GM23338 (cell line): ENCODE measurements at regions not wholly inside any gene's neighbourhood (a gene's known extent, or its start where the extent isn't known, plus 50 kb on each side); places are given as distances from the start of the nearest gene placed in this dataset.

Experiments
- ATAC-seq: fragments of 200-7000 bp; cut with Tn5 transposase; 3 replicates; pipeline ENCODE4 v1.9.1; 2020
- DNase-seq: peaks from one replicate; pipeline ENCODE4 v3.0.0-alpha.2; 2015; ENCODE audit warnings: low spot score
- H2AFZ ChIP-seq: fragments of 200-600 bp; sonication (generic); 2 replicates; pipeline ENCODE4 v1.8.0; 2016; ENCODE audit warnings: antibody characterized with exemption, mild to moderate bottlenecking, moderate library complexity
- H3F3A ChIP-seq: fragments of 200-600 bp; sonication (generic); replicated peaks from 2 replicates; pipeline ENCODE4 v1.8.0; 2017; ENCODE audit warnings: antibody characterized with exemption, mixed run types, low read depth
- H3K27ac ChIP-seq: fragments of 200-600 bp; sonication (generic); 2 replicates; pipeline ENCODE4 v1.6.1; 2016; ENCODE audit warnings: low read depth
- H3K27me3 ChIP-seq: fragments of 200-600 bp; sonication (generic); 2 replicates; pipeline ENCODE4 v1.8.0; 2016; ENCODE audit warnings: mild to moderate bottlenecking, mixed run types, moderate library complexity; ENCODE audit not compliant: insufficient read depth
- H3K36me3 ChIP-seq: fragments of 200-600 bp; sonication (generic); 2 replicates; pipeline ENCODE4 v1.8.0; 2016; ENCODE audit warnings: mild to moderate bottlenecking; ENCODE audit not compliant: insufficient read depth
- H3K4me1 ChIP-seq: fragments of 200-600 bp; sonication (generic); 2 replicates; pipeline ENCODE4 v1.8.0; 2016; ENCODE audit warnings: mild to moderate bottlenecking, moderate library complexity; ENCODE audit not compliant: insufficient read depth
- H3K4me2 ChIP-seq: fragments of 200-600 bp; sonication (generic); 2 replicates; pipeline ENCODE4 v1.7.1; 2017; ENCODE audit warnings: mixed run types
- H3K4me3 ChIP-seq: fragments of 200-600 bp; sonication (generic); 2 replicates; pipeline ENCODE4 v1.6.1; 2016; ENCODE audit warnings: mixed run types
- H3K79me2 ChIP-seq: fragments of 200-600 bp; sonication (generic); replicated peaks from 2 replicates; pipeline ENCODE4 v1.8.0; 2017; ENCODE audit warnings: mild to moderate bottlenecking; ENCODE audit not compliant: insufficient read depth
- H3K9me2 ChIP-seq: fragments of 200-600 bp; sonication (generic); 2 replicates; pipeline ENCODE4 v1.8.0; 2017; ENCODE audit not compliant: insufficient read depth
- H4K20me1 ChIP-seq: fragments of 200-600 bp; sonication (generic); replicated peaks from 2 replicates; pipeline ENCODE4 v1.8.0; 2017; ENCODE audit warnings: mild to moderate bottlenecking; ENCODE audit not compliant: insufficient read depth
- H3K27ac Mint-ChIP-seq: 2 replicates; pipeline ENCODE4 v1.8.0; 2020; ENCODE audit warnings: inconsistent platforms, mild to moderate bottlenecking, moderate library complexity, mixed read lengths
- H3K27me3 Mint-ChIP-seq: 3 replicates; pipeline ENCODE4 v1.8.0; 2022; ENCODE audit warnings: low read depth, mild to moderate bottlenecking, moderate library complexity, mixed read lengths, inconsistent platforms; ENCODE audit not compliant: insufficient read depth, poor library complexity
- H3K36me3 Mint-ChIP-seq: 3 replicates; pipeline ENCODE4 v1.8.0; 2021; ENCODE audit warnings: low read depth, mild to moderate bottlenecking, inconsistent platforms, moderate library complexity, mixed read lengths
- H3K4me1 Mint-ChIP-seq: 3 replicates; pipeline ENCODE4 v1.8.0; 2020; ENCODE audit warnings: mild to moderate bottlenecking, inconsistent platforms, mixed read lengths
- H3K4me3 Mint-ChIP-seq: 3 replicates; pipeline ENCODE4 v1.8.0; 2021; ENCODE audit warnings: moderate library complexity, mild to moderate bottlenecking, inconsistent platforms, mixed read lengths
- H3K9me3 Mint-ChIP-seq: 3 replicates; pipeline ENCODE4 v1.8.0; 2020; ENCODE audit warnings: moderate library complexity, mild to moderate bottlenecking, inconsistent platforms, mixed read lengths
- CREB1 ChIP-seq: fragments of 250-450 bp; sonication (Bioruptor Pico); IDR thresholded peaks from 2 replicates; pipeline ENCODE4 v1.5.0; 2020; ENCODE audit warnings: low read depth, mild to moderate bottlenecking, moderate library complexity
- CTCF ChIP-seq, 2 experiments: fragments of 200-600 bp in 1 of 2; sonication (generic) in 1 of 2; conservative IDR thresholded peaks; 2 replicates each; pipeline versions ENCODE4 v1.5.1 to v1.6.1; 2016 to 2017; ENCODE audit warnings: antibody characterized with exemption in 2 of 2, low read depth in 2 of 2, mild to moderate bottlenecking in 2 of 2, moderate library complexity in 1 of 2
- EZH2 ChIP-seq: fragments of 200-600 bp; sonication (generic); IDR thresholded peaks from one replicate; pipeline ENCODE4 v1.8.0; 2017; ENCODE audit warnings: antibody characterized with exemption, mild to moderate bottlenecking, low read depth; ENCODE audit not compliant: unreplicated experiment
- EZH2phosphoT487 ChIP-seq: fragments of 200-600 bp; sonication (generic); IDR thresholded peaks from one replicate; pipeline ENCODE4 v1.8.1; 2018; ENCODE audit warnings: antibody characterized with exemption; ENCODE audit not compliant: unreplicated experiment
- JUNB ChIP-seq: IDR thresholded peaks from one replicate; pipeline ENCODE4 v1.6.1; 2016; ENCODE audit warnings: antibody characterized with exemption; ENCODE audit not compliant: unreplicated experiment
- NANOG ChIP-seq: IDR thresholded peaks from 2 replicates; pipeline ENCODE4 v1.6.1; 2016; ENCODE audit warnings: antibody characterized with exemption, borderline replicate concordance
- POLR2AphosphoS5 ChIP-seq: IDR thresholded peaks from 2 replicates; pipeline ENCODE4 v1.6.1; 2016; ENCODE audit warnings: antibody characterized with exemption, low read depth
- REST ChIP-seq: IDR thresholded peaks from one replicate; pipeline ENCODE4 v1.6.1; 2018; ENCODE audit warnings: antibody characterized with exemption; ENCODE audit not compliant: unreplicated experiment
- STAT1 ChIP-seq: IDR thresholded peaks from one replicate; pipeline ENCODE4 v1.6.1; 2016; ENCODE audit warnings: antibody characterized with exemption; ENCODE audit not compliant: unreplicated experiment
- ZNF114 ChIP-seq: fragments of 250-450 bp; sonication (Bioruptor Pico); IDR thresholded peaks from 2 replicates; pipeline ENCODE4 v1.5.0; 2020; ENCODE audit warnings: mild to moderate bottlenecking, moderate library complexity
- ZNF331 ChIP-seq: fragments of 250-450 bp; sonication (Bioruptor Pico); IDR thresholded peaks from 2 replicates; pipeline ENCODE4 v1.5.0; 2020; ENCODE audit warnings: low read depth, mild to moderate bottlenecking, moderate library complexity
- ZNF462 ChIP-seq: fragments of 250-450 bp; sonication (Bioruptor Pico); IDR thresholded peaks from 2 replicates; pipeline ENCODE4 v1.5.0; 2020; ENCODE audit warnings: mild to moderate bottlenecking, moderate library complexity
- TF ChIP-seq, protein P1 (sequence below): IDR thresholded peaks from 2 replicates; pipeline ENCODE4 v1.6.1; 2016; ENCODE audit warnings: antibody characterized with exemption

DNA sequence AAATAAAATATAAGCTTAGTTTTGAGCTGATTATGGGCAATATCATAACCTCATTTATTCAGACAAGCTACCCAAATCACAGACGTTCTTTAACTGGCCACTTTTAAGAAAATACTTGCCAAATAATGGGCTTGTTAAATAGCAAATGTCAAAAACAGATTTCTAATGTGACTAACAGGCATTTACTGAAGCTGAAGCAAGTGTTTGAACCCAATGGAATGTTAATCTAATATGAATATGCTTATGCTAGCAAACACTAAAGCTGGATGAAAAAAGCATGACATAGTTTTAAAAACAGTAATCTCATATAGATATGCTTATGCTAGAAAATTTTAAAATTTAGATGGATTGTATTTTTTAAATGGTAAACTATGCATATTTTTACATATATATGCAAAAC, 411.6 kb upstream of the PTGER4 start:
- no peaks in the 10 kb centered on the region for H3K36me3 ChIP-seq
- TF ChIP-seq JUNB (no peak), POLR2AphosphoS5 (no peak), EZH2 (no peak), REST (no peak), EZH2phosphoT487 (no peak), STAT1 (no peak), CTCF (conservative IDR thresholded peaks at IDR 0.05; ENCODE audit: low read depth in 2 of 2) (no peak), ZNF462 (no peak), ZNF114 (CRISPR knock-in tag) (no peak), NANOG (no peak), CREB1 (CRISPR knock-in tag) (no peak), ZNF331 (CRISPR knock-in tag) (no peak)
- TF ChIP-seq, protein P1, sequence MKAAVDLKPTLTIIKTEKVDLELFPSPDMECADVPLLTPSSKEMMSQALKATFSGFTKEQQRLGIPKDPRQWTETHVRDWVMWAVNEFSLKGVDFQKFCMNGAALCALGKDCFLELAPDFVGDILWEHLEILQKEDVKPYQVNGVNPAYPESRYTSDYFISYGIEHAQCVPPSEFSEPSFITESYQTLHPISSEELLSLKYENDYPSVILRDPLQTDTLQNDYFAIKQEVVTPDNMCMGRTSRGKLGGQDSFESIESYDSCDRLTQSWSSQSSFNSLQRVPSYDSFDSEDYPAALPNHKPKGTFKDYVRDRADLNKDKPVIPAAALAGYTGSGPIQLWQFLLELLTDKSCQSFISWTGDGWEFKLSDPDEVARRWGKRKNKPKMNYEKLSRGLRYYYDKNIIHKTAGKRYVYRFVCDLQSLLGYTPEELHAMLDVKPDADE = no peak
- H3K4me1 Mint-ChIP-seq = peaks cover 2% of the 10 kb centered on the region; the same call in 1 of the 3 replicates

More for the DNA sequence above, 411.6 kb upstream of the PTGER4 start:
- no peaks in the 10 kb centered on the region for H3K79me2 ChIP-seq
- no peak overlapping the region for H3K27ac Mint-ChIP-seq
- no peaks in the 10 kb centered on the region for H3K27me3 Mint-ChIP-seq
- no peaks in the 10 kb centered on the region for H3K4me1 ChIP-seq
- no peaks in the 10 kb centered on the region for H3K27me3 ChIP-seq
- H2AFZ ChIP-seq = no peak overlapping the region
- no peaks in the 10 kb centered on the region for H3K36me3 Mint-ChIP-seq
- no peaks in the 10 kb centered on the region for H4K20me1 ChIP-seq
- no peak overlapping the region for H3K4me3 ChIP-seq
- H3K27ac ChIP-seq = no peak overlapping the region
- ATAC-seq = no peak
- no peak overlapping the region for H3K4me3 Mint-ChIP-seq
- H3K9me3 Mint-ChIP-seq = no peaks in the 10 kb centered on the region
- H3K9me2 ChIP-seq = 0 out of 2 replicates have a peak, but pooled peaks cover 4% of the 10 kb centered on the region
- DNase-seq = no peak
- no peaks in the 10 kb centered on the region for H3F3A ChIP-seq
- H3K4me2 ChIP-seq = no peak overlapping the region
